K562 (cell line): ENCODE measurements at regions not wholly inside any gene's neighbourhood (a gene's known extent, or its start where the extent isn't known, plus 50 kb on each side); places are given as distances from the start of the nearest gene placed in this dataset.

Source experiments
- ATAC-seq: fragments of 200-7000 bp; cut with Tn5 transposase; 3 replicates; pipeline ENCODE4 v1.9.1; 2020; ENCODE audit warnings: moderate library complexity
- BruUV-seq: library from RNA; stranded (reverse); fragments of 400-500 nt; replicated peaks from 2 replicates; lab custom pipeline; 2021; lab: Mats Ljungman, UMichigan
- CTCF ChIA-PET: fragments of 300-600 bp; formaldehyde crosslinking; extraction: SDS; loops from one replicate; lab custom pipeline; 2021; ENCODE audit warnings: low intra/inter-chr PET ratio; lab: Yijun Ruan, JAX
- POLR2A ChIA-PET: fragments of 300-600, 350-650 bp; sonication (Branson Sonifier 250); formaldehyde crosslinking; extraction: SDS; loops from one replicate; lab custom pipeline; 2021; ENCODE audit warnings: antibody characterized with exemption, inconsistent platforms; lab: Yijun Ruan, JAX
- DNase-seq, 4 experiments: peaks; one replicate each; pipeline versions ENCODE4 v3.0.0 to v3.0.0-alpha.2; 2011 to 2018; ENCODE audit warnings: low spot score in 3 of 4, mixed read lengths in 3 of 4; ENCODE audit errors: extremely low read depth in 1 of 4
- FAIRE-seq: peaks from 2 replicates; lab custom pipeline; 2011; peaks lifted over from hg19 to GRCh38; lab: Jason Lieb, UNC
- H2AFZ ChIP-seq: 2 replicates; pipeline ENCODE4 v1.6.0; 2011; ENCODE audit warnings: low read depth, low read length, control low read depth, inconsistent platforms
- H3K27ac ChIP-seq: fragments of 200-600 bp; 3 replicates; pipeline ENCODE4 v1.8.0; 2011; ENCODE audit warnings: low read depth, mild to moderate bottlenecking, control low read depth, inconsistent platforms, low read length, moderate library complexity, mixed read lengths; ENCODE audit errors: extremely low read depth
- H3K27me3 ChIP-seq, 2 experiments: fragments of 300-600 bp in 1 of 2; 2 replicates in 1 of 2; 3 replicates in 1 of 2; pipeline versions ENCODE4 v1.6.0 to v1.8.0; 2011; ENCODE audit warnings: inconsistent platforms in 2 of 2, low read length in 2 of 2, mild to moderate bottlenecking in 1 of 2, mixed read lengths in 1 of 2, moderate library complexity in 1 of 2; ENCODE audit not compliant: control insufficient read depth in 2 of 2, insufficient read depth in 2 of 2
- H3K36me3 ChIP-seq: fragments of 300-600 bp; 3 replicates; pipeline ENCODE4 v1.8.0; 2011; ENCODE audit warnings: mild to moderate bottlenecking, low read length, inconsistent platforms; ENCODE audit not compliant: control insufficient read depth, insufficient read depth
- H3K4me1 ChIP-seq, 2 experiments: fragments of 200-600 bp in 1 of 2; replicated peaks in 1 of 2; 2 replicates in 1 of 2; 3 replicates in 1 of 2; pipeline versions ENCODE4 v1.5.1 to v1.8.0; 2011; ENCODE audit warnings: inconsistent platforms in 2 of 2, low read length in 2 of 2, mild to moderate bottlenecking in 1 of 2, mixed read lengths in 1 of 2, moderate library complexity in 1 of 2; ENCODE audit not compliant: control insufficient read depth in 2 of 2, insufficient read depth in 2 of 2
- H3K4me2 ChIP-seq: 2 replicates; pipeline ENCODE4 v1.6.1; 2011; ENCODE audit warnings: low read length, control low read depth, inconsistent platforms, mixed read lengths; ENCODE audit not compliant: insufficient read depth
- H3K4me3 ChIP-seq: fragments of 200-600 bp; sonication (generic), shearing (Covaris generic); 2 replicates; pipeline ENCODE4 v1.5.1; 2016; ENCODE audit warnings: control low read depth, inconsistent platforms
- H3K79me2 ChIP-seq: fragments of 200-600 bp; 3 replicates; pipeline ENCODE4 v1.8.0; 2011; ENCODE audit warnings: low read length, inconsistent platforms; ENCODE audit not compliant: control insufficient read depth, insufficient read depth
- H3K9ac ChIP-seq, 2 experiments: 2 replicates each; pipeline versions ENCODE4 v1.6.0 to v1.6.1; 2011; ENCODE audit warnings: low read depth in 2 of 2, low read length in 2 of 2, control low read depth in 1 of 2, inconsistent platforms in 1 of 2, mild to moderate bottlenecking in 1 of 2, mixed read lengths in 1 of 2; ENCODE audit not compliant: insufficient read depth in 1 of 2
- H3K9me1 ChIP-seq: one replicate; pipeline ENCODE4 v1.6.0; 2011; ENCODE audit warnings: inconsistent platforms, mild to moderate bottlenecking, low read length, moderate library complexity; ENCODE audit not compliant: control insufficient read depth, insufficient read depth
- H3K9me3 ChIP-seq: replicated peaks from 2 replicates; pipeline ENCODE4 v1.5.1; 2011; ENCODE audit warnings: low read depth, low read length, inconsistent platforms; ENCODE audit not compliant: control insufficient read depth, insufficient read depth
- H4K20me1 ChIP-seq: replicated peaks from 2 replicates; pipeline ENCODE4 v1.6.1; 2011; ENCODE audit warnings: low read length, inconsistent platforms, mixed read lengths; ENCODE audit not compliant: control insufficient read depth, insufficient read depth
- ARNT ChIP-seq, 2 experiments: fragments of 450-650 bp; IDR thresholded peaks; 2 replicates each; pipeline ENCODE4 v1.6.1; 2016; ENCODE audit warnings: mild to moderate bottlenecking in 1 of 2
- ATF1 ChIP-seq, 2 experiments: fragments of 450-650 bp in 1 of 2; IDR thresholded peaks; 2 replicates each; pipeline ENCODE4 v1.6.1; 2016; ENCODE audit warnings: missing compliant biosample characterization in 1 of 2, missing genetic modification characterization in 1 of 2
- ATF7 ChIP-seq: fragments of 450-650 bp; IDR thresholded peaks from 2 replicates; pipeline ENCODE4 v1.7.1; 2014; ENCODE audit warnings: mild to moderate bottlenecking, moderate library complexity
- DIDO1 ChIP-seq: fragments of 450-650 bp; IDR thresholded peaks from 2 replicates; pipeline ENCODE4 v1.6.1; 2016; ENCODE audit warnings: low read depth, missing biosample characterization, missing genetic modification characterization
- DMBX1 ChIP-seq: fragments of 250-450 bp; sonication (Bioruptor Pico); IDR thresholded peaks from 2 replicates; pipeline ENCODE4 v1.8.0; 2022; ENCODE audit warnings: inconsistent platforms, mild to moderate bottlenecking, moderate library complexity, borderline replicate concordance
- E2F3 ChIP-seq: fragments of 250-450 bp; sonication (Bioruptor Pico); IDR thresholded peaks from 2 replicates; pipeline ENCODE4 v1.4.0; 2020; ENCODE audit warnings: mild to moderate bottlenecking
- HDAC8 ChIP-seq: fragments of 450-650 bp; IDR thresholded peaks from 2 replicates; pipeline ENCODE4 v1.6.1; 2016; ENCODE audit warnings: mild to moderate bottlenecking, missing genetic modification characterization, moderate library complexity, missing compliant biosample characterization
- MCM5 ChIP-seq: fragments of 450-650 bp; IDR thresholded peaks from 2 replicates; pipeline ENCODE4 v1.6.1; 2016; ENCODE audit warnings: low read depth
- RB1 ChIP-seq: fragments of 450-650 bp; IDR thresholded peaks from 2 replicates; pipeline ENCODE4 v1.6.1; 2017; ENCODE audit warnings: low read depth, mild to moderate bottlenecking
- SAP30 ChIP-seq: fragments of 200-600 bp; sonication (generic); IDR thresholded peaks from 2 replicates; pipeline ENCODE4 v1.6.1; 2012; ENCODE audit warnings: borderline replicate concordance, low read depth, mild to moderate bottlenecking, moderate library complexity, low read length, control low read depth, inconsistent platforms; ENCODE audit not compliant: insufficient read depth, poor library complexity, severe bottlenecking
- TEAD1 ChIP-seq, 2 experiments: fragments of 450-650 bp in 1 of 2; sonication (generic) in 1 of 2; formaldehyde crosslinking; IDR thresholded peaks; 2 replicates each; pipeline versions ENCODE4 v1.4.0 to v1.8.0; 2020 to 2022; ENCODE audit warnings: mild to moderate bottlenecking in 2 of 2, missing genetic modification reagents in 1 of 2
- ZKSCAN8 ChIP-seq: fragments of 200-800 bp; sonication (Bioruptor generic); IDR thresholded peaks from 2 replicates; pipeline ENCODE4 v1.6.1; 2016; ENCODE audit warnings: missing genetic modification characterization, missing compliant biosample characterization
- ZNF165 ChIP-seq: fragments of 250-450 bp; sonication (Bioruptor Pico); IDR thresholded peaks from 2 replicates; pipeline ENCODE4 v1.4.0; 2020; ENCODE audit warnings: borderline replicate concordance
- ZNF561 ChIP-seq: fragments of 450-650 bp; formaldehyde crosslinking; conservative IDR thresholded peaks from 2 replicates; pipeline ENCODE4 v1.4.0; 2020; ENCODE audit warnings: mild to moderate bottlenecking, moderate library complexity
- ZNF79 ChIP-seq: fragments of 250-450 bp; sonication (Bioruptor Pico); IDR thresholded peaks from 2 replicates; pipeline ENCODE4 v1.4.0; 2020; ENCODE audit warnings: low read depth, mild to moderate bottlenecking, moderate library complexity
- WGBS: fragments of 100-300 bp; shearing (Covaris generic); methylation state at CpG from one replicate; pipeline ENCODE4 v1.1.6; 2016; ENCODE audit warnings: low coverage, mixed read lengths; ENCODE audit not compliant: insufficient coverage; ENCODE audit errors: missing lambda C conversion rate; 5-methylcytosine and 5-hydroxymethylcytosine counted together
- in situ Hi-C: fragments of 300-500 bp; cut with MboI; formaldehyde crosslinking; loops from 4 replicates; pipeline ENCODE4 v1.15.0; 2018; ENCODE audit warnings: inconsistent platforms, mixed read lengths
- intact Hi-C: fragments of 100-400 bp; cut with micrococcal nuclease; formaldehyde crosslinking; loops from 2 replicates; pipeline ENCODE4 v1.14.2; 2022
- TF ChIP-seq, protein P1 (sequence below): sonication (generic); formaldehyde crosslinking; IDR thresholded peaks from 2 replicates; pipeline ENCODE4 v1.8.1; 2022; ENCODE audit warnings: missing genetic modification reagents
- TF ChIP-seq, protein P2 (sequence below), 2 experiments: fragments of 250-450 bp in 1 of 2; fragments of 450-650 bp in 1 of 2; sonication (Bioruptor Pico) in 1 of 2; IDR thresholded peaks; 2 replicates each; pipeline versions ENCODE4 v1.6.1 to v1.8.0; 2016 to 2021; ENCODE audit warnings: mild to moderate bottlenecking in 2 of 2, moderate library complexity in 2 of 2, missing compliant biosample characterization in 1 of 2, missing genetic modification characterization in 1 of 2

DNA sequence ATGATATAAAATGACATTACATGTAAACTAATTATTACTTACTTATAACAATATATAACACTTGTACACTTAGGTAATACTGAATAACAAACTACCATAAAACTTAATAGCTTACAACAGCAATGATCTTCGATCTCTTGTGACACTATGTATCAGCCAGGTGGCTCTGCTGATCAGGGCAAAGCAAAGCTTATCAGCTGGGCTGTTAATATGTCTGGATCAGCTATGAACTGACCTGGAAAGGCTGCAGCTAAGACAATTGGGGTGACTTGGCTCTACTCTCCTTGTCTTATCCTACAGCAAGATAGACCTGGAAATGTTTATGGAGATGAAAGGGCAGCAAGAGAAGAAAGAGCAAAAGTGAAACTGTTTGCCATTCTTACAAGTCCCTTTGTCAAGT, 511.3 kb downstream of the TLR4 start:
- 0% methylated on average over 1 of the region's 1 CpG for WGBS
- DNase-seq: no peak
- no peak overlapping the region for H2AFZ ChIP-seq
- CTCF ChIA-PET: no interaction called here
- H3K9me1 ChIP-seq: no peaks in the 10 kb centered on the region
- H3K4me2 ChIP-seq: no peak overlapping the region
- H3K27ac ChIP-seq: no peak overlapping the region
- H3K9ac ChIP-seq: no peak overlapping the region
- POLR2A ChIA-PET: no interaction called here
- H3K4me3 ChIP-seq: no peak overlapping the region
- no peaks in the 10 kb centered on the region for H3K79me2 ChIP-seq
- in situ Hi-C loops: no loop called here
- intact Hi-C loops: no loop called here
- H3K36me3 ChIP-seq: no peaks in the 10 kb centered on the region
- H3K9me3 ChIP-seq: no peaks in the 10 kb centered on the region
- no peaks in the 10 kb centered on the region for H3K27me3 ChIP-seq
- TF ChIP-seq ATF7: no peak
- TF ChIP-seq, all 486 proteins: peak for 0
- BruUV-seq: no TSS peak
- Histone ChIP-seq H3K4me1 (no peaks in the 10 kb centered on the region), H4K20me1 (no peaks in the 10 kb centered on the region)
- no peak for ATAC-seq
- no peak for FAIRE-seq

DNA sequence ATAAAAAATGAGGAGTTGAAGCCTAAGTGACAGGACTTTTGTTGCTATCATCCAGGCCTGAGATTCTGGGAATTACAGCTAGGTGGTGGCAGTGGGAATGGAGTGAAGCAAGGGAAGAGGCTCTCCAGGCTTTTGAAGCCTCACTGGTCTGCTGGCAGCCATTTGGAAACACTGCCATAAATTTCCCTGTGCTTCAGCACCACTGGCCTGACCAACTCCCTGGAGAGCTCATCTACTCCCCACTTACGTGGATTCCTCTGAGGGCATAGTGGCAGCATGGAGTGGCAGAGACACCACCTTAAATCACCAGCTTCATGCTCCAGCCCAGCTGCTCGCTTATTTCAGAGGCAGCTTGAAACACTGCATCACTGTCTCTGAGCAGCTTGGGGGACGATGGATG, 518.2 kb downstream of the TLR4 start:
- H3K4me2 ChIP-seq: no peak overlapping the region
- H3K36me3 ChIP-seq: no peaks in the 10 kb centered on the region
- FAIRE-seq (no peak), ATAC-seq (no peak), DNase-seq (no peak)
- H3K27me3 ChIP-seq: no peaks in the 10 kb centered on the region
- POLR2A ChIA-PET: no interaction called here
- no peaks in the 10 kb centered on the region for H3K79me2 ChIP-seq
- H4K20me1 ChIP-seq: no peaks in the 10 kb centered on the region
- no peak overlapping the region for H3K9ac ChIP-seq
- no peaks in the 10 kb centered on the region for H3K9me3 ChIP-seq
- TF ChIP-seq ZNF561: no peak
- TF ChIP-seq ZKSCAN8 (CRISPR knock-in tag): no peak
- TF ChIP-seq, protein P1, sequence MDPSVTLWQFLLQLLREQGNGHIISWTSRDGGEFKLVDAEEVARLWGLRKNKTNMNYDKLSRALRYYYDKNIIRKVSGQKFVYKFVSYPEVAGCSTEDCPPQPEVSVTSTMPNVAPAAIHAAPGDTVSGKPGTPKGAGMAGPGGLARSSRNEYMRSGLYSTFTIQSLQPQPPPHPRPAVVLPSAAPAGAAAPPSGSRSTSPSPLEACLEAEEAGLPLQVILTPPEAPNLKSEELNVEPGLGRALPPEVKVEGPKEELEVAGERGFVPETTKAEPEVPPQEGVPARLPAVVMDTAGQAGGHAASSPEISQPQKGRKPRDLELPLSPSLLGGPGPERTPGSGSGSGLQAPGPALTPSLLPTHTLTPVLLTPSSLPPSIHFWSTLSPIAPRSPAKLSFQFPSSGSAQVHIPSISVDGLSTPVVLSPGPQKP (CRISPR knock-in tag): no peak
- no peak for TF ChIP-seq ZNF165 (CRISPR knock-in tag)
- TF ChIP-seq ATF1 (CRISPR knock-in tag; IDR thresholded peaks at IDR 0.05): no peak
- no peak for TF ChIP-seq ATF1 (tag; IDR thresholded peaks at IDR 0.05)
- TF ChIP-seq HDAC8 (tag): no peak
- TF ChIP-seq, protein P2, sequence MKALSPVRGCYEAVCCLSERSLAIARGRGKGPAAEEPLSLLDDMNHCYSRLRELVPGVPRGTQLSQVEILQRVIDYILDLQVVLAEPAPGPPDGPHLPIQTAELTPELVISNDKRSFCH (CRISPR knock-in tag; IDR thresholded peaks at IDR 0.05): no peak
- TF ChIP-seq, protein P2 (tag; IDR thresholded peaks at IDR 0.05): no peak
- TF ChIP-seq ARNT (IDR thresholded peaks at IDR 0.05): no peak
- no peak for TF ChIP-seq ZNF79 (CRISPR knock-in tag)
- no peak for TF ChIP-seq E2F3 (CRISPR knock-in tag)
- no peak for TF ChIP-seq SAP30
- no peak for TF ChIP-seq RB1
- no peak for TF ChIP-seq TEAD1 (CRISPR knock-in tag; IDR thresholded peaks at IDR 0.05)
- no peak for TF ChIP-seq MCM5
- TF ChIP-seq DMBX1: no peak
- TF ChIP-seq DIDO1: no peak
- intact Hi-C loops: no loop called here
- H2AFZ ChIP-seq: no peak overlapping the region
- in situ Hi-C loops: no loop called here
- BruUV-seq: no TSS peak
- 4% methylated on average over 3 of the region's 3 CpGs for WGBS
- no peak overlapping the region for H3K4me3 ChIP-seq
- no peaks in the 10 kb centered on the region for H3K9me1 ChIP-seq
- H3K4me1 ChIP-seq: no peaks in the 10 kb centered on the region
- no peak overlapping the region for H3K27ac ChIP-seq
- CTCF ChIA-PET: no interaction called here
